IMR-90 (cell line): ENCODE measurements at regions not wholly inside any gene's neighbourhood (a gene's known extent, or its start where the extent isn't known, plus 50 kb on each side); places are given as distances from the start of the nearest gene placed in this dataset.

ENCODE experiments used
- CTCF ChIP-seq: conservative IDR thresholded peaks from 2 replicates; pipeline ENCODE4 v1.5.1; 2012; ENCODE audit warnings: mild to moderate bottlenecking, low read depth, low read length, improper control_type of control experiment
- MAFK ChIP-seq: IDR thresholded peaks from 2 replicates; pipeline ENCODE4 v1.6.1; 2012; ENCODE audit warnings: low read depth, low read length, improper control_type of control experiment
- POLR2A ChIP-seq: IDR thresholded peaks from 2 replicates; pipeline ENCODE4 v1.6.1; 2012; ENCODE audit warnings: mild to moderate bottlenecking, low read depth, low read length

- TF ChIP-seq CTCF = no peak
- TF ChIP-seq POLR2A = no peak
- TF ChIP-seq MAFK = no peak
These were observed 194.1 kb downstream of the AACS start for GRCh38 chr12:125259178-125259867.
